CD4-positive, CD25-positive, alpha-beta regulatory T cell (primary cell): ENCODE measurements at regions not wholly inside any gene's neighbourhood (a gene's known extent, or its start where the extent isn't known, plus 50 kb on each side); places are given as distances from the start of the nearest gene placed in this dataset.
A peak's percentile ranks its signal among the peaks of the same experiment; 100 is the strongest.

Experiments
- ATAC-seq, 2 donors: fragments of 150-1000 bp; cut with Tn5 transposase; one replicate each; pipeline ENCODE4 v1.10.0; 2021; ENCODE audit warnings: low read depth in 2 of 2, moderate number of reproducible peaks in 2 of 2, moderate library complexity in 1 of 2
- DNase-seq, 3 donors: peaks; one replicate each; pipeline versions ENCODE4 v3.0.0 to v3.0.0-alpha.2; 2012 to 2022; ENCODE audit warnings: mixed read lengths in 1 of 3
- H3K27ac ChIP-seq: one replicate; pipeline ENCODE4 v1.7.0; 2013; ENCODE audit warnings: mild to moderate bottlenecking, low read length; ENCODE audit not compliant: insufficient read depth, poor library complexity, severe bottlenecking
- H3K27me3 ChIP-seq: one replicate; pipeline ENCODE4 v1.7.0; 2013; ENCODE audit warnings: low read length; ENCODE audit not compliant: control insufficient read depth, insufficient read depth
- H3K36me3 ChIP-seq: one replicate; pipeline ENCODE4 v1.7.0; 2013; ENCODE audit warnings: mild to moderate bottlenecking, low read length, moderate library complexity; ENCODE audit not compliant: control insufficient read depth, insufficient read depth
- H3K4me1 ChIP-seq: 2 replicates; pipeline ENCODE4 v1.7.0; 2013; ENCODE audit warnings: mild to moderate bottlenecking, low read length; ENCODE audit not compliant: insufficient read depth, control insufficient read depth, poor library complexity, severe bottlenecking
- H3K4me3 ChIP-seq: one replicate; pipeline ENCODE4 v1.7.0; 2013; ENCODE audit warnings: low read depth, mild to moderate bottlenecking, low read length, moderate library complexity
- H3K9me3 ChIP-seq, 2 experiments: 1 replicate in 1 of 2; 2 replicates in 1 of 2; pipeline ENCODE4 v1.7.0; 2013; ENCODE audit warnings: low read length in 2 of 2, mild to moderate bottlenecking in 1 of 2, moderate library complexity in 1 of 2; ENCODE audit not compliant: control insufficient read depth in 2 of 2
- H3K27ac Mint-ChIP-seq, 3 donors: one replicate each; pipeline ENCODE4 v1.8.0; 2020 to 2022; ENCODE audit warnings: mild to moderate bottlenecking in 3 of 3, mixed read lengths in 3 of 3, moderate library complexity in 2 of 3
- H3K27me3 Mint-ChIP-seq: one replicate; pipeline ENCODE4 v1.8.0; 2022; ENCODE audit warnings: mild to moderate bottlenecking, mixed read lengths
- H3K36me3 Mint-ChIP-seq: one replicate; pipeline ENCODE4 v1.8.0; 2020; ENCODE audit warnings: mixed read lengths
- H3K4me1 Mint-ChIP-seq, 4 donors: one replicate each; pipeline ENCODE4 v1.8.0; 2020 to 2022; ENCODE audit warnings: mixed read lengths in 4 of 4, mild to moderate bottlenecking in 1 of 4
- H3K4me3 Mint-ChIP-seq, 4 donors: one replicate each; pipeline ENCODE4 v1.8.0; 2020 to 2022; ENCODE audit warnings: mild to moderate bottlenecking in 4 of 4, mixed read lengths in 4 of 4, moderate library complexity in 3 of 4
- H3K9me3 Mint-ChIP-seq, 7 donors: one replicate each; pipeline ENCODE4 v1.8.0; 2020 to 2022; ENCODE audit warnings: mixed read lengths in 7 of 7, mild to moderate bottlenecking in 3 of 7, moderate library complexity in 2 of 7

DNA sequence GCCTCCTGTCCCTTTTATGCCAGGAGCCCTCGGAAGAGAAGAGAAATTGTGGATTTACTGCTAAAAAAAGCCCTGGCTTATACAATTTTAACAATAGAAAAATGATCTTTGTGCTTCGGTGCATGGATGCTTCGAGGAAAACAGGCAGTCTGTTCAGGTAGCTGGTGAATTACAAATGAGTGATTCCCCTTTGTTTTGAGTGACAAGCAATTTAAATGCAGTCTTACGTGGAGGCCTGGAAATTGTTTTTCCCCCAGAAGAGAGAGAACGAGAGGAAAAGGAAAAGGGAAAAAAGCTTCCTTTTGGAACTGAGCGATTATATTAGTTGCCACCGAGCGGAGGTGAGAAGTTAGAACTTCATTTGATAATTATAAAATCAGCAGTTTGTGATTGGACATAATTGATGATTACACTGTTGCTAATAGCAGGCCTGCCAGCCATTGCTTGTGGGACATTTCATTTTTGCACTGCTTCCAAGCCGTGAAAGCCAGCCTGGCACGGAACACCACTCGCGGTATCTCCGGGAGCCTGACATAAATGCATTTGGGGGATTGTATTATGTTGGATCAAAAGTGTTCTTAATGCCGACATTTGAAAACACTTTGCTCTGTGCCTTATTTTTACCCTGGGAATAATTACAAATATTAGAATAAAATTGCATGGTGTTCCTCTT, 117.7 kb downstream of the PHETA1 start:
- H3K27ac ChIP-seq: no peak overlapping the region
- H3K4me3 ChIP-seq: no peak overlapping the region
- H3K4me1 ChIP-seq: no peaks in the 10 kb centered on the region
- Mint-ChIP-seq H3K36me3 (no peaks in the 10 kb centered on the region), H3K27ac (no peak overlapping the region), H3K9me3 (peaks cover 0 to 2% (median 0%) of the 10 kb centered on the region in 7 donors), H3K4me3 (no peak overlapping the region), H3K4me1 (no peaks in the 10 kb centered on the region), H3K27me3 (peaks cover 20% of the 10 kb centered on the region)
- ATAC-seq (no peak), DNase-seq (no peak)
- H3K36me3 ChIP-seq: no peaks in the 10 kb centered on the region
- H3K9me3 ChIP-seq: no peaks in the 10 kb centered on the region
- H3K27me3 ChIP-seq: no peaks in the 10 kb centered on the region

DNA sequence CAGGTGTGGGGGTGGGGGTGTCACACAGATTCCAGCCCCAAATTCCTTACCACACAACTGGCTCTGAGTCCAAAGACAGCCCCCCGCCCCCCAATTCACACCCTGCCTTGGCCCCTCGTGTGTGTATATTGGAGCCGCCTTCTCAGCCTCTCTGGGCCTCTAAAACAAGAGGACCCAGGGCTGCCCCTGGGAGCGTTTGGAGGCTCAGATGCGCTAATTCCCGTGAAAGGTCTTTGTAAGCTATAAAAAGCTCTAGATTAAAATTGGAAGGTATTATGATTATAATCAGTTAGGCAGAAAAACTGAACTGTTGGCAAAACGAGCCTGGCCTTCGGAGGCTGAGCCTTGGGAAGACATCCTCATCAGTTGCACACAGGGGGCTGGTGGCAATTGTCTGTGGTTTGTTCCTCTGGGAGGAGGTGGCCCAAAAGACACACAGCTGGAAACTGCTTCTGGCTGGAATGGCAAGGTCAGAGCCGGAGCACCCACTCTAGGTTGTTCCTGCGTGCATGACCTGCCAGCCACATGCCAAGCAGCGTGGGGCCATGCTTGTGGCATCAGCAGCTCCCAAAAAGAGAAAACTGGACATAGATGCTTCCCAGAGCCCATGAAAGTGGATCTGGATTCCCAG, 118.5 kb downstream of the PHETA1 start:
- no peaks in the 10 kb centered on the region for H3K4me1 Mint-ChIP-seq
- no peak overlapping the region for H3K4me3 Mint-ChIP-seq
- no peak overlapping the region for H3K27ac Mint-ChIP-seq

DNA sequence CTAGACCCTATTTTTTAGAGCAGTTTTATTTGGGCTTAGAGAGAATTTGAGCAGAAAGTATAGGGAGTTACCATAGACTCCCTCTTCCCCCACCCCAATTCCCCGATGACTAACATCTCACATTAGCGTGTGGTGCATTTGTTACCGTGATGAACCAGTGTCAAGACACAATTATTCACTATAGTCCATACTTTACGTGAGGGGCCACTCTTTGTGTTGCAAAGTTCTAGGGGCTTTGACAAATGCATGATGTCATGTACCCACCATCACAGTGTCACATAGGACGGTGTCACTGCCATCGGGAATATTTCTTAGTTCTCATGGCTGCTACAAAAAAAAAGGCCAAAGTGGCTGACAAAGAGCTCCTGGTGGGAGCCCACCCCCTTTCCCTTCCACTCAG, 119.1 kb downstream of the PHETA1 start:
- Histone ChIP-seq H3K27me3 (no peaks in the 10 kb centered on the region), H3K4me1 (no peaks in the 10 kb centered on the region), H3K27ac (no peak overlapping the region), H3K9me3 (no peaks in the 10 kb centered on the region), H3K36me3 (no peaks in the 10 kb centered on the region), H3K4me3 (no peak overlapping the region)
- H3K27me3 Mint-ChIP-seq: peaks cover 16% of the 10 kb centered on the region
- H3K27ac Mint-ChIP-seq: no peak overlapping the region
- no peak overlapping the region for H3K4me3 Mint-ChIP-seq
- H3K9me3 Mint-ChIP-seq: peaks cover 0 to 2% (median 0%) of the 10 kb centered on the region in 7 donors
- DNase-seq (no peak), ATAC-seq (no peak)
- no peaks in the 10 kb centered on the region for H3K36me3 Mint-ChIP-seq
- no peaks in the 10 kb centered on the region for H3K4me1 Mint-ChIP-seq

More for the DNA sequence above, 118.5 kb downstream of the PHETA1 start:
- Mint-ChIP-seq H3K9me3 (peaks cover 0 to 2% (median 0%) of the 10 kb centered on the region in 7 donors), H3K27me3 (peaks cover 17% of the 10 kb centered on the region), H3K36me3 (no peaks in the 10 kb centered on the region)
- DNase-seq (no peak), ATAC-seq (no peak)
- Histone ChIP-seq H3K27me3 (no peaks in the 10 kb centered on the region), H3K27ac (no peak overlapping the region), H3K36me3 (no peaks in the 10 kb centered on the region), H3K4me1 (no peaks in the 10 kb centered on the region), H3K9me3 (no peaks in the 10 kb centered on the region), H3K4me3 (no peak overlapping the region)

DNA sequence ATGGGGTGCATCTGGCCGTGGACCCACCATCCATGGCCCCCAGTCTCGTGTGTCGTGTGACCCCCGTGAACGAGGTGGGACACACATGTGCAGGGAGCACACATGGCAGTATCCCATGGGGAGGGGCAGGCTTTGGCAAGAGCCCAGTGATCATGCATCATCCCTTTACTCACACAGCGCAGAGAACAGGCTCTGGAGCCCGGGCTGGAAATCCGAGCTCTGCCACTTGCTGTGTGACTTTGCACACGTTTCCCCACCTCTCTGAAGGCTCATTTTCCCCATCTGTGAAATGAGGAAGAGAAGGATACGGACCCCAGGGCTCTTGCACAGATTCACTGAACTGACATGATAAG, 119.9 kb downstream of the PHETA1 start:
- H3K27ac Mint-ChIP-seq: no peak overlapping the region
- H3K36me3 Mint-ChIP-seq: no peaks in the 10 kb centered on the region
- Histone ChIP-seq H3K27me3 (no peaks in the 10 kb centered on the region), H3K27ac (no peak overlapping the region), H3K9me3 (no peaks in the 10 kb centered on the region), H3K4me3 (no peak overlapping the region), H3K36me3 (no peaks in the 10 kb centered on the region), H3K4me1 (no peaks in the 10 kb centered on the region)
- peaks cover 16% of the 10 kb centered on the region for H3K27me3 Mint-ChIP-seq
- no peak overlapping the region for H3K4me3 Mint-ChIP-seq
- peaks cover 0 to 6% (median 0%) of the 10 kb centered on the region in 7 donors for H3K9me3 Mint-ChIP-seq
- H3K4me1 Mint-ChIP-seq: no peaks in the 10 kb centered on the region
- no peak for ATAC-seq
- DNase-seq: no peak

DNA sequence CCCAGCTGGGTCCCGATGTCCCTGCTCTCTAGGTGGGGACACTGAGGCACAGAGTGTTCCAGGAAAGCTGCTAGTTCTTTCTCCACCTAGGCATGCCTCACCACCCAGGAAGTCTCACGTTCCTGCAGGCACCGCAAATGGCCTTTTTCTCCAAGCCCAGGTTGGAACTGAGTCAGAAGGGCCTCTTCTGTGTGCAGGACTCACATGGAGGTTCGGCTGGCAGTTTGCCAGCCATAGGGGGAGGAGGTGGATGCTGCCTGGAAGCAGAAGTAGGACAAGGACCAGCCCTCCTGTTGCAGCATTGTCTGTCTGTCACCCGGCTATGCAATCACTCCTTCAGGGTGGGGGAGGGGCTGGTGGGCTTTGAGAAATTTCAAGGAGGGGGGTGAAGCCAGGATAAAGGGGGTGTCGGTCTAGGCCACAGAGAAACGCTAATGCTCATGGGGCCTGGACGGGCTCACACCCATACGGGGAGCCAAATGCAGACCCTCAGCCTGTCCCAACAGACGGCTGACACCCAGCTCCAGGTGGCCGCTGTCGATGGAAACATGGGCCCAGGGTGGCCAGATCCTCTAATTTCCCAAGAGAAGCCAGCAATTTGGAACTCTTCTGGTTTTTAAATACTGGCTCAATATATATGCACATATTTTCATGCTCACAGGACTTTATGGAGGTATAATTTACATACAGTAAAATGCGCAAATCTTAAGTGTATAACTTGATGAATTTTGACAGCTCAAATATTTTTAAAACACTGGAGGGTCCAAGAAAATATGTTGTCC, 120.5 kb downstream of the PHETA1 start:
- Histone ChIP-seq H3K36me3 (no peaks in the 10 kb centered on the region), H3K4me1 (no peaks in the 10 kb centered on the region), H3K27me3 (no peaks in the 10 kb centered on the region), H3K27ac (no peak overlapping the region), H3K9me3 (no peaks in the 10 kb centered on the region), H3K4me3 (no peak overlapping the region)
- DNase-seq (no peak), ATAC-seq (no peak)
- Mint-ChIP-seq H3K4me1 (no peaks in the 10 kb centered on the region), H3K4me3 (peak overlapping the region in 1 of 4 donors; percentile 27), H3K36me3 (no peaks in the 10 kb centered on the region), H3K27ac (no peak overlapping the region), H3K9me3 (peaks cover 0 to 6% (median 0%) of the 10 kb centered on the region in 7 donors), H3K27me3 (peaks cover 16% of the 10 kb centered on the region)

DNA sequence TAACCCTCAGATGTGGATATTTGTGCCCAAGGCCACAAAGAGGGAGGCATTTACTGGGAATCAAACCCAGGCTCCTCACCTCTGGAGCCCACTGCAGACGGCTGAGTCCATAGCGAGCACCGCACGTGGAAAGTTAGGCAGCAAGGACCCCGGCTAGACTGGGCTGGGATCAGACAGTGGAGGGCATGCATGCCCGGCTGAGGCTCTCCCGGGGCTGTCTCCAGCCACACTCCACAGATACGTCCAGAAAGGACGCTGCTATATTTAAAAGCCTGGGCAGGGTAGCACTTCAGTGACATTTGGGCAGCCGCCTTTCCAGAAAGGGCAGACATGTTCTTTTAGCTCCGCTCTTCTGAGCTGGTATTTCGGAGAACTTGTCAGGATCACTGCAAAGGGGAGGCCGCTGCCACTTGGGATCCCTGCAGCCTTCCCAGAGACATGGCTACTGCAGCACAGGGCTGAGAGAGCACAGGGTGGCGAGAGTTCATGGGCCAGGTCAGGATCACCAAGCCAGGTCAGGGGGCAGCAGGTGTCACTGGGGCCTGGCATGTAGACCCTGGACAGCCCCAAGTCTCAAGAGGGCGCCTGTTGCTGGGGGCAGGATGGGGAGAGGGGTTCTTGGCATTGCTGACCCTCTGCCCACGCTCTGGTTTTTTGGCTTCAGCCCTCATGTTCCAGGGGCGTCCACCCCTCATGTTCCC, 121.7 kb downstream of the PHETA1 start:
- no peak for ATAC-seq
- no peak for DNase-seq
- Mint-ChIP-seq H3K4me3 (no peak overlapping the region), H3K36me3 (no peaks in the 10 kb centered on the region), H3K4me1 (no peaks in the 10 kb centered on the region), H3K27me3 (peaks cover 9% of the 10 kb centered on the region), H3K9me3 (peaks cover 0 to 6% (median 0%) of the 10 kb centered on the region in 7 donors), H3K27ac (no peak overlapping the region)
- Histone ChIP-seq H3K27me3 (no peaks in the 10 kb centered on the region), H3K4me3 (no peak overlapping the region), H3K4me1 (no peaks in the 10 kb centered on the region), H3K9me3 (no peaks in the 10 kb centered on the region), H3K36me3 (no peaks in the 10 kb centered on the region), H3K27ac (no peak overlapping the region)

DNA sequence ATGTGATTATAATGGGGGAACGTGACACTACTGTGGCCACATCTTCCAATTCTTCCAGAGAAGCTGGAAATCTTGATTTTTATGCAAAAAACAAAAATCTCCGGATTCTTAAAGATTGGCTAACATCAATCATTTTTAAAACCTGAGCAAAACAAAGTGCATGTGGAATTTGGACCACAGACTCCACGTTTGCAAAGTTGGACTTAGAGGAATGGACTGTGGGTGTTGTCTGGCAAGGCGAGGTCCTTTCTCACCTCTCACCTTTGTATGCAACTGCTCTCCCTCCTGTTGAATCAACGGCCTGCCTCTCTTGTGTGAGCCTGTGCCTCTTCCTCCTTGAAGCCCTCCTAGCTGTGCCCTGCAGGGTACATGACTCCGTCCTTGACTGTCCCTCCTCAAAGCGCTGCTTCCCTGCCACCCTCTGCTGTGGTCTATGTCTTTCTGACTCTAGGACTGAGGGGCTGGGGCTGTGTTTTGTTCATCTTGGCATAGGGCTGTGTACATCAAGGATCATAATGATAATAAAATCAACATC, 122.4 kb downstream of the PHETA1 start:
- H3K27me3 ChIP-seq: no peaks in the 10 kb centered on the region
- H3K9me3 ChIP-seq: no peaks in the 10 kb centered on the region
- Mint-ChIP-seq H3K4me3 (no peak overlapping the region), H3K9me3 (peaks cover 0 to 6% (median 0%) of the 10 kb centered on the region in 7 donors), H3K27ac (no peak overlapping the region), H3K27me3 (peaks cover 9% of the 10 kb centered on the region), H3K36me3 (no peaks in the 10 kb centered on the region), H3K4me1 (no peaks in the 10 kb centered on the region)
- DNase-seq (no peak), ATAC-seq (no peak)
- H3K4me3 ChIP-seq: no peak overlapping the region
- no peak overlapping the region for H3K27ac ChIP-seq
- no peaks in the 10 kb centered on the region for H3K4me1 ChIP-seq
- no peaks in the 10 kb centered on the region for H3K36me3 ChIP-seq
